NCI-H510A treated with DMSO at 0.1 percent for 48 hours (cell line): ENCODE measurements at regions not wholly inside any gene's neighbourhood (a gene's known extent, or its start where the extent isn't known, plus 50 kb on each side); places are given as distances from the start of the nearest gene placed in this dataset.
"Not testable (repeated sequence)": the region's sequence is repeated elsewhere in the genome, so short reads cannot be mapped to it uniquely, and the experiment has no call there.

ENCODE experiments used
- DNase-seq: peaks from one replicate; lab custom pipeline; 2025; lab: John Stamatoyannopoulos, UW

- DNase-seq, result not testable (repeated sequence)
Measured at GRCh38 chr16:70014915-70015314, 63.8 kb downstream of the CLEC18A start.

GRCh38 chr16:70016751-70017150 is 65.6 kb downstream of the CLEC18A start:
- not testable (repeated sequence) for DNase-seq

GRCh38 chr16:70018254-70018653 is 67.1 kb downstream of the CLEC18A start:
- DNase-seq, result peak; percentile 20

- DNase-seq, result not testable (repeated sequence)
Measured at GRCh38 chr16:70023207-70023606, 72.1 kb downstream of the CLEC18A start.

GRCh38 chr16:70023956-70024355 is 72.8 kb downstream of the CLEC18A start:
- not testable (repeated sequence) for DNase-seq

- not testable (repeated sequence) for DNase-seq
Measured at GRCh38 chr16:70026165-70026854, 75.2 kb downstream of the CLEC18A start.

GRCh38 chr16:70032906-70033305 is 81.2 kb upstream of the PDPR start:
- not testable (repeated sequence) for DNase-seq

- DNase-seq, result not testable (repeated sequence)
Measured at GRCh38 chr16:70037913-70038312, 76.2 kb upstream of the PDPR start.

GRCh38 chr16:70040554-70040953 is 73.6 kb upstream of the PDPR start:
- not testable (repeated sequence) for DNase-seq

GRCh38 chr16:70043538-70044067 is 70.5 kb upstream of the PDPR start:
- not testable (repeated sequence) for DNase-seq

- DNase-seq, result not testable (repeated sequence)
Measured at GRCh38 chr16:70046560-70046959, 67.6 kb upstream of the PDPR start.

- not testable (repeated sequence) for DNase-seq
Measured at GRCh38 chr16:70048083-70048482, 66.0 kb upstream of the PDPR start.

- not testable (repeated sequence) for DNase-seq
Measured at GRCh38 chr16:70058056-70058455, 56.1 kb upstream of the PDPR start.

- not testable (repeated sequence) for DNase-seq
Measured at GRCh38 chr16:70059429-70059828, 54.7 kb upstream of the PDPR start.

- not testable (repeated sequence) for DNase-seq
Measured at GRCh38 chr16:70060521-70061027, 53.6 kb upstream of the PDPR start.

GRCh38 chr16:70061671-70062218 is 52.4 kb upstream of the PDPR start:
- DNase-seq, result not testable (repeated sequence)

- not testable (repeated sequence) for DNase-seq
Measured at GRCh38 chr16:70062947-70063346, 51.2 kb upstream of the PDPR start.
